GM12878 (cell line): ENCODE measurements at regions not wholly inside any gene's neighbourhood (a gene's known extent, or its start where the extent isn't known, plus 50 kb on each side); places are given as distances from the start of the nearest gene placed in this dataset.

ENCODE experiments used
- ATAC-seq: fragments of 200-7000 bp; cut with Tn5 transposase; 3 replicates; pipeline ENCODE4 v1.9.1; 2020; ENCODE audit warnings: mild to moderate bottlenecking, moderate library complexity
- BruUV-seq: library from RNA; stranded (reverse); fragments of 400-500 nt; replicated peaks from 2 replicates; lab custom pipeline; 2021; lab: Mats Ljungman, UMichigan
- CTCF ChIA-PET: fragments of 300-600 bp; sonication (Branson Sonifier 250); formaldehyde crosslinking; extraction: SDS; loops from one replicate; lab custom pipeline; 2021; ENCODE audit warnings: inconsistent platforms; lab: Yijun Ruan, JAX
- POLR2A ChIA-PET: fragments of 350-600 bp; formaldehyde crosslinking; extraction: SDS; loops from one replicate; lab custom pipeline; 2021; ENCODE audit warnings: inconsistent platforms; lab: Charles Lee
- RAD21 ChIA-PET: fragments of 300-600 bp; sonication (Branson Sonifier 250); formaldehyde crosslinking; loops from one replicate; lab custom pipeline; 2023; ENCODE audit warnings: antibody characterized with exemption; ENCODE audit not compliant: unreplicated experiment; lab: Charles Lee
- SMC1A ChIA-PET: fragments of 300-600 bp; sonication (Branson Sonifier 250); formaldehyde crosslinking; loops from one replicate; lab custom pipeline; 2023; ENCODE audit not compliant: unreplicated experiment, uncharacterized antibody; lab: Charles Lee
- DNase-seq: peaks from one replicate; pipeline ENCODE4 v3.0.0-alpha.2; 2011; ENCODE audit warnings: low read depth, low spot score
- FAIRE-seq: peaks from 3 replicates; lab custom pipeline; 2011; peaks lifted over from hg19 to GRCh38; lab: Jason Lieb, UNC
- H2AFZ ChIP-seq: 2 replicates; pipeline ENCODE4 v1.6.0; 2011; ENCODE audit warnings: low read depth, low read length, control low read depth; ENCODE audit not compliant: control insufficient read depth
- H3K27ac ChIP-seq: 2 replicates; pipeline ENCODE4 v1.5.1; 2011; ENCODE audit warnings: control low read depth; ENCODE audit not compliant: control insufficient read depth, insufficient read depth
- H3K27me3 ChIP-seq, 2 experiments: replicated peaks in 1 of 2; 2 replicates each; pipeline versions ENCODE4 v1.6.0 to v1.6.1; 2011; ENCODE audit warnings: low read length in 1 of 2; ENCODE audit not compliant: control insufficient read depth in 2 of 2, insufficient read depth in 2 of 2
- H3K36me3 ChIP-seq, 2 experiments: 2 replicates each; pipeline ENCODE4 v1.5.1; 2011; ENCODE audit warnings: low read length in 1 of 2; ENCODE audit not compliant: control insufficient read depth in 2 of 2, insufficient read depth in 2 of 2
- H3K4me1 ChIP-seq: 2 replicates; pipeline ENCODE4 v1.6.1; 2011; ENCODE audit warnings: mild to moderate bottlenecking, low read length, moderate library complexity, mixed read lengths; ENCODE audit not compliant: control insufficient read depth, insufficient read depth
- H3K4me2 ChIP-seq: 2 replicates; pipeline ENCODE4 v1.6.0; 2011; ENCODE audit warnings: control low read depth; ENCODE audit not compliant: control insufficient read depth, insufficient read depth
- H3K4me3 ChIP-seq: fragments of 200-600 bp; sonication (generic); 2 replicates; pipeline ENCODE4 v1.5.1; 2016
- H3K79me2 ChIP-seq: 2 replicates; pipeline ENCODE4 v1.6.0; 2011; ENCODE audit warnings: low read length; ENCODE audit not compliant: control insufficient read depth, insufficient read depth
- H3K9ac ChIP-seq: 2 replicates; pipeline ENCODE4 v1.8.0; 2011; ENCODE audit warnings: low read length, control low read depth, mixed read lengths; ENCODE audit not compliant: control insufficient read depth, insufficient read depth
- H3K9me3 ChIP-seq: replicated peaks from 3 replicates; pipeline ENCODE4 v1.5.1; 2011; ENCODE audit warnings: mild to moderate bottlenecking, low read length; ENCODE audit not compliant: control insufficient read depth, insufficient read depth
- H4K20me1 ChIP-seq: 2 replicates; pipeline ENCODE4 v1.6.0; 2011; ENCODE audit not compliant: control insufficient read depth, insufficient read depth
- BCLAF1 ChIP-seq: fragments of 450-650 bp; IDR thresholded peaks from 2 replicates; pipeline ENCODE4 v1.6.1; 2017; ENCODE audit warnings: antibody characterized with exemption, mild to moderate bottlenecking, moderate library complexity
- BMI1 ChIP-seq: fragments of 450-650 bp; IDR thresholded peaks from 2 replicates; pipeline ENCODE4 v1.6.1; 2016; ENCODE audit warnings: mild to moderate bottlenecking, moderate library complexity, borderline replicate concordance
- EED ChIP-seq: sonication (generic); IDR thresholded peaks from 2 replicates; pipeline ENCODE4 v1.6.1; 2016; ENCODE audit warnings: antibody characterized with exemption, low read depth
- ELK1 ChIP-seq: IDR thresholded peaks from 2 replicates; pipeline ENCODE4 v1.6.1; 2012; ENCODE audit warnings: low read depth, low read length, improper control_type of control experiment
- ESRRA ChIP-seq: IDR thresholded peaks from 2 replicates; pipeline ENCODE4 v1.6.1; 2012; ENCODE audit warnings: mild to moderate bottlenecking, low read length, improper control_type of control experiment
- FOXK2 ChIP-seq: fragments of 450-650 bp; IDR thresholded peaks from 2 replicates; pipeline ENCODE4 v1.6.1; 2017; ENCODE audit warnings: mild to moderate bottlenecking, moderate library complexity
- IRF3 ChIP-seq: fragments of 450-650 bp; IDR thresholded peaks from 2 replicates; pipeline ENCODE4 v1.6.1; 2014; ENCODE audit warnings: mild to moderate bottlenecking
- LARP7 ChIP-seq: fragments of 450-650 bp; IDR thresholded peaks from 2 replicates; pipeline ENCODE4 v1.6.1; 2017; ENCODE audit warnings: mild to moderate bottlenecking
- MEF2A ChIP-seq: IDR thresholded peaks from 2 replicates; pipeline ENCODE4 v1.6.1; 2011; ENCODE audit warnings: low read depth, mild to moderate bottlenecking, low read length, moderate library complexity; ENCODE audit not compliant: insufficient read depth
- MTA3 ChIP-seq: IDR thresholded peaks from 2 replicates; pipeline ENCODE4 v1.6.1; 2012; ENCODE audit warnings: low read length, inconsistent platforms, borderline replicate concordance
- NFIC ChIP-seq: IDR thresholded peaks from 2 replicates; pipeline ENCODE4 v1.6.1; 2012; ENCODE audit warnings: low read depth, mild to moderate bottlenecking, inconsistent platforms, low read length, moderate library complexity
- NR2C1 ChIP-seq: fragments of 450-650 bp; IDR thresholded peaks from 2 replicates; pipeline ENCODE4 v1.6.1; 2017; ENCODE audit warnings: antibody characterized with exemption, mild to moderate bottlenecking, moderate library complexity
- PKNOX1 ChIP-seq: fragments of 450-650 bp; IDR thresholded peaks from 2 replicates; pipeline ENCODE4 v1.6.1; 2016; ENCODE audit warnings: mild to moderate bottlenecking
- PML ChIP-seq: IDR thresholded peaks from 2 replicates; pipeline ENCODE4 v1.6.1; 2012; ENCODE audit warnings: low read length, inconsistent platforms
- RCOR1 ChIP-seq: conservative IDR thresholded peaks from 2 replicates; pipeline ENCODE4 v1.6.1; 2012; ENCODE audit warnings: low read depth, low read length, improper control_type of control experiment
- SMC3 ChIP-seq: IDR thresholded peaks from 2 replicates; pipeline ENCODE4 v1.6.1; 2011; ENCODE audit warnings: low read length, improper control_type of control experiment, borderline replicate concordance
- STAT1 ChIP-seq: fragments of 450-650 bp; conservative IDR thresholded peaks from 2 replicates; pipeline ENCODE4 v1.6.1; 2014; ENCODE audit warnings: antibody characterized with exemption, mild to moderate bottlenecking
- WRNIP1 ChIP-seq: IDR thresholded peaks from 2 replicates; pipeline ENCODE4 v1.6.1; 2011; ENCODE audit warnings: low read depth, low read length, improper control_type of control experiment, borderline replicate concordance
- ZNF217 ChIP-seq: fragments of 450-650 bp; IDR thresholded peaks from 2 replicates; pipeline ENCODE4 v1.6.1; 2017; ENCODE audit warnings: antibody characterized with exemption, mild to moderate bottlenecking
- ZNF24 ChIP-seq: fragments of 450-650 bp; IDR thresholded peaks from 2 replicates; pipeline ENCODE4 v1.6.1; 2017; ENCODE audit warnings: antibody characterized with exemption, mild to moderate bottlenecking
- WGBS: methylation state at CpG from one replicate; pipeline ENCODE4 v1.1.6; 2016; ENCODE audit warnings: low lambda C conversion rate; ENCODE audit not compliant: insufficient replicate concordance, insufficient coverage; ENCODE audit errors: missing lambda C conversion rate; 5-methylcytosine and 5-hydroxymethylcytosine counted together
- in situ Hi-C: fragments of 300-500 bp; cut with MboI; formaldehyde crosslinking; loops from 9 replicates; pipeline ENCODE4 v1.14.3; 2018; ENCODE audit warnings: mixed read lengths
- intact Hi-C: fragments of 100-400 bp; cut with micrococcal nuclease; formaldehyde crosslinking; loops from one replicate; pipeline ENCODE4 v1.14.2; 2022; ENCODE audit not compliant: unreplicated experiment

- H2AFZ ChIP-seq = no peak overlapping the region
- no peaks in the 10 kb centered on the region for H3K4me1 ChIP-seq
- no peak overlapping the region for H3K27ac ChIP-seq
- no peaks in the 10 kb centered on the region for H3K79me2 ChIP-seq
- WGBS = 28% methylated on average over 1 of the region's 1 CpG
- FAIRE-seq (no peak), DNase-seq (no peak), ATAC-seq (no peak)
- RAD21 ChIA-PET = no interaction called here
- H3K4me3 ChIP-seq = no peak overlapping the region
- H3K27me3 ChIP-seq = no peaks in the 10 kb centered on the region
- in situ Hi-C loops = no loop called here
- TF ChIP-seq EED = no peak
- TF ChIP-seq ZNF217 = no peak
- TF ChIP-seq LARP7 = no peak
- TF ChIP-seq PML = no peak
- TF ChIP-seq ESRRA = no peak
- no peak for TF ChIP-seq BCLAF1
- no peak for TF ChIP-seq MEF2A
- TF ChIP-seq NR2C1 = no peak
- no peak for TF ChIP-seq SMC3
- no peak for TF ChIP-seq IRF3
- TF ChIP-seq PKNOX1 = no peak
- TF ChIP-seq ELK1 = no peak
- TF ChIP-seq MTA3 = no peak
- TF ChIP-seq ZNF24 = no peak
- no peak for TF ChIP-seq FOXK2
- TF ChIP-seq NFIC = no peak
- no peak for TF ChIP-seq BMI1
- no peak for TF ChIP-seq RCOR1
- TF ChIP-seq WRNIP1 = no peak
- TF ChIP-seq STAT1 = no peak
- no peaks in the 10 kb centered on the region for H3K36me3 ChIP-seq
- no peaks in the 10 kb centered on the region for H4K20me1 ChIP-seq
- intact Hi-C loops = no loop called here
- H3K9me3 ChIP-seq = no peaks in the 10 kb centered on the region
- no peak overlapping the region for H3K9ac ChIP-seq
- H3K4me2 ChIP-seq = no peak overlapping the region
- CTCF ChIA-PET = no interaction called here
- POLR2A ChIA-PET = no interaction called here
- no TSS peak for BruUV-seq
- SMC1A ChIA-PET = no interaction called here
Observed at GRCh38 chr14:83646228-83646627, 1883.7 kb upstream of the FLRT2 start.
